ENCODE measurements at regions not wholly inside any gene's neighbourhood (a gene's known extent, or its start where the extent isn't known, plus 50 kb on each side); places are given as distances from the start of the nearest gene placed in this dataset.

DNA sequence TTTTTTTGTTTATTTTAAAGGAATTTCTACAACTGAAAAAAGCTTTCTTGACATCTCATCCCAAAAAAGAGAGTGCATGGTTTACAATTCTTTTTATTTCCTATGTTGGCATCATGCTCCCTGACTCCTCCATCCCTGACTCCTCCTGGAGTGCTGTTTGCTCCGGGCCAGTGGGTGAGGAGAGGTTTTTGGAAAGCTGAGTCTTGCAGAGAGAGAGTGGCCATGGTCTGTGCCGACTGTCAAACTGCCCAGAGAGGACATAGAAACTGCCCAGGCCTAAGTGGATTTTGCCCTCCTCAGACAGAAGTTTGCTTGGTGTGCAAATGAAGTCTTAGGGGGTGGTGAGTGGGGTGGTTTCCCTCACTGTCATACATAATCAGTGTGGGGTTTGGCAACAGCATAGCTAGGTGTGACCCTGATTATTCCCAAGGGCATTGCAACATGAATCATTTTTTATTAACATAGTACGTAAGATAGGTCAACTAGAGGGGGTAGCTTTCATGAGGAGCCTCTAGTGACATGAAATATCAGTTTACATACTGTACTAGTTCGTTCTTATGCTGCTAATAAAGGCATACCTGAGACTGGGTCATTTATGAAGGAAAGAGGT is 179.8 kb upstream of the UBL3 start:
- Histone ChIP-seq H3K27ac (ENCODE audit: low read depth in 1 of 2, low read length in 2 of 2) (no peak overlapping the region), H3K4me1 (ENCODE audit: control insufficient read depth in 4 of 4, insufficient read depth in 4 of 4, low read length in 3 of 4) (no peaks in the 10 kb centered on the region), H3K4me3 (ENCODE audit: low read depth in 1 of 3, low read length in 3 of 3) (no peak overlapping the region), H3K27me3 (ENCODE audit: control insufficient read depth in 4 of 4, insufficient read depth in 4 of 4, low read length in 3 of 4) (no peaks in the 10 kb centered on the region), H3K9me3 (ENCODE audit: control insufficient read depth in 4 of 4, low read length in 3 of 4) (no peaks in the 10 kb centered on the region), H3K36me3 (ENCODE audit: control insufficient read depth in 4 of 4, insufficient read depth in 3 of 4, low read depth in 1 of 4, low read length in 3 of 4) (no peaks in the 10 kb centered on the region), H3K9ac (ENCODE audit: low read depth in 1 of 2, low read length in 2 of 2) (no peak overlapping the region)
- WGBS: 83% methylated on average over 4 of the region's 4 CpGs
- TF ChIP-seq REST (IDR thresholded peaks at IDR 0.05) (no peak), ZBTB33 (IDR thresholded peaks at IDR 0.05) (no peak), TAF1 (conservative IDR thresholded peaks at IDR 0.05) (no peak), JUND (IDR thresholded peaks at IDR 0.05) (no peak), YY1 (IDR thresholded peaks at IDR 0.05) (no peak), ATF3 (IDR thresholded peaks at IDR 0.05) (no peak), HNF4A (conservative IDR thresholded peaks at IDR 0.05) (no peak), EGR1 (IDR thresholded peaks at IDR 0.05; ENCODE audit: low read depth in 2 of 2) (no peak), FOXA1 (IDR thresholded peaks at IDR 0.05) (no peak), FOXA2 (IDR thresholded peaks at IDR 0.05) (no peak), SP1 (IDR thresholded peaks at IDR 0.05) (no peak), RXRA (IDR thresholded peaks at IDR 0.05) (no peak), RAD21 (IDR thresholded peaks at IDR 0.05) (no peak), NR2F2 (IDR thresholded peaks at IDR 0.05) (no peak), HNF4G (IDR thresholded peaks at IDR 0.05) (no peak), GABPA (IDR thresholded peaks at IDR 0.05 in 1 of 2, conservative IDR thresholded peaks at IDR 0.05 in 1 of 2) (no peak)
- TF ChIP-seq, protein P1, sequence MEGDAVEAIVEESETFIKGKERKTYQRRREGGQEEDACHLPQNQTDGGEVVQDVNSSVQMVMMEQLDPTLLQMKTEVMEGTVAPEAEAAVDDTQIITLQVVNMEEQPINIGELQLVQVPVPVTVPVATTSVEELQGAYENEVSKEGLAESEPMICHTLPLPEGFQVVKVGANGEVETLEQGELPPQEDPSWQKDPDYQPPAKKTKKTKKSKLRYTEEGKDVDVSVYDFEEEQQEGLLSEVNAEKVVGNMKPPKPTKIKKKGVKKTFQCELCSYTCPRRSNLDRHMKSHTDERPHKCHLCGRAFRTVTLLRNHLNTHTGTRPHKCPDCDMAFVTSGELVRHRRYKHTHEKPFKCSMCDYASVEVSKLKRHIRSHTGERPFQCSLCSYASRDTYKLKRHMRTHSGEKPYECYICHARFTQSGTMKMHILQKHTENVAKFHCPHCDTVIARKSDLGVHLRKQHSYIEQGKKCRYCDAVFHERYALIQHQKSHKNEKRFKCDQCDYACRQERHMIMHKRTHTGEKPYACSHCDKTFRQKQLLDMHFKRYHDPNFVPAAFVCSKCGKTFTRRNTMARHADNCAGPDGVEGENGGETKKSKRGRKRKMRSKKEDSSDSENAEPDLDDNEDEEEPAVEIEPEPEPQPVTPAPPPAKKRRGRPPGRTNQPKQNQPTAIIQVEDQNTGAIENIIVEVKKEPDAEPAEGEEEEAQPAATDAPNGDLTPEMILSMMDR (IDR thresholded peaks at IDR 0.05; ENCODE audit: low read depth, low read length, missing input control): no peak
- TF ChIP-seq, protein P2, sequence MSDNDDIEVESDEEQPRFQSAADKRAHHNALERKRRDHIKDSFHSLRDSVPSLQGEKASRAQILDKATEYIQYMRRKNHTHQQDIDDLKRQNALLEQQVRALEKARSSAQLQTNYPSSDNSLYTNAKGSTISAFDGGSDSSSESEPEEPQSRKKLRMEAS (IDR thresholded peaks at IDR 0.05): no peak
- DNase-seq (ENCODE audit: low spot score): no peak

All from liver (tissue), 8 donors.